WTC11 (cell line): ENCODE measurements at regions not wholly inside any gene's neighbourhood (a gene's known extent, or its start where the extent isn't known, plus 50 kb on each side); places are given as distances from the start of the nearest gene placed in this dataset.
"Not testable (repeated sequence)": the region's sequence is repeated elsewhere in the genome, so short reads cannot be mapped to it uniquely, and the experiment has no call there.

Source experiments
- TF ChIP-seq, protein P1 (sequence below): fragments of 200-600 bp; IDR thresholded peaks from 2 replicates; pipeline ENCODE4 v1.8.0; 2022; ENCODE audit warnings: antibody characterized with exemption
- TF ChIP-seq, protein P2 (sequence below): sonication (generic); formaldehyde crosslinking; IDR thresholded peaks from 2 replicates; pipeline ENCODE4 v1.8.1; 2023; ENCODE audit warnings: mild to moderate bottlenecking, missing genetic modification reagents

DNA sequence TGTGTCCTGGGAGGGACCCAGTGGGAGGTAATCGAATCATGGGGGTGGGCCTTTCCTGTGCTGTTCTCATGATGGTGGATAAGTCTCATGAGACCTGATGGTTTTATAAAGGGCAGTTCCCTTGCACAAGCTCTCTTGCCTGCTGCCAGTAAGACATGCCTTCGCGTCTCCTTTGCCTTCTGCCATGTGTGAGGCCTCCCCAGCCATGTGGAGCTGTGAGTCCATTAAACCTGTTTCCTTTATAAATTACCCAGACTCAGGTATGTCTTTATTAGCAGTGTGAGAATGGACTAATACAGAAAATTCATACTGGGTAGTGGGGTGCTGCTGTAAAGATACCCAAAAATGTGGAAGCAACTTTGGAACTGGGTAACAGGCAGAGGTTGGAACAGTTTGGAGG lies 300.0 kb upstream of the ZFP42 start:
- TF ChIP-seq, protein P1, sequence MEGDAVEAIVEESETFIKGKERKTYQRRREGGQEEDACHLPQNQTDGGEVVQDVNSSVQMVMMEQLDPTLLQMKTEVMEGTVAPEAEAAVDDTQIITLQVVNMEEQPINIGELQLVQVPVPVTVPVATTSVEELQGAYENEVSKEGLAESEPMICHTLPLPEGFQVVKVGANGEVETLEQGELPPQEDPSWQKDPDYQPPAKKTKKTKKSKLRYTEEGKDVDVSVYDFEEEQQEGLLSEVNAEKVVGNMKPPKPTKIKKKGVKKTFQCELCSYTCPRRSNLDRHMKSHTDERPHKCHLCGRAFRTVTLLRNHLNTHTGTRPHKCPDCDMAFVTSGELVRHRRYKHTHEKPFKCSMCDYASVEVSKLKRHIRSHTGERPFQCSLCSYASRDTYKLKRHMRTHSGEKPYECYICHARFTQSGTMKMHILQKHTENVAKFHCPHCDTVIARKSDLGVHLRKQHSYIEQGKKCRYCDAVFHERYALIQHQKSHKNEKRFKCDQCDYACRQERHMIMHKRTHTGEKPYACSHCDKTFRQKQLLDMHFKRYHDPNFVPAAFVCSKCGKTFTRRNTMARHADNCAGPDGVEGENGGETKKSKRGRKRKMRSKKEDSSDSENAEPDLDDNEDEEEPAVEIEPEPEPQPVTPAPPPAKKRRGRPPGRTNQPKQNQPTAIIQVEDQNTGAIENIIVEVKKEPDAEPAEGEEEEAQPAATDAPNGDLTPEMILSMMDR, result not testable (repeated sequence)
- TF ChIP-seq, protein P2, sequence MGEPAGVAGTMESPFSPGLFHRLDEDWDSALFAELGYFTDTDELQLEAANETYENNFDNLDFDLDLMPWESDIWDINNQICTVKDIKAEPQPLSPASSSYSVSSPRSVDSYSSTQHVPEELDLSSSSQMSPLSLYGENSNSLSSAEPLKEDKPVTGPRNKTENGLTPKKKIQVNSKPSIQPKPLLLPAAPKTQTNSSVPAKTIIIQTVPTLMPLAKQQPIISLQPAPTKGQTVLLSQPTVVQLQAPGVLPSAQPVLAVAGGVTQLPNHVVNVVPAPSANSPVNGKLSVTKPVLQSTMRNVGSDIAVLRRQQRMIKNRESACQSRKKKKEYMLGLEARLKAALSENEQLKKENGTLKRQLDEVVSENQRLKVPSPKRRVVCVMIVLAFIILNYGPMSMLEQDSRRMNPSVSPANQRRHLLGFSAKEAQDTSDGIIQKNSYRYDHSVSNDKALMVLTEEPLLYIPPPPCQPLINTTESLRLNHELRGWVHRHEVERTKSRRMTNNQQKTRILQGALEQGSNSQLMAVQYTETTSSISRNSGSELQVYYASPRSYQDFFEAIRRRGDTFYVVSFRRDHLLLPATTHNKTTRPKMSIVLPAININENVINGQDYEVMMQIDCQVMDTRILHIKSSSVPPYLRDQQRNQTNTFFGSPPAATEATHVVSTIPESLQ, result not testable (repeated sequence)
